GM18498 (cell line): ENCODE measurements at regions not wholly inside any gene's neighbourhood (a gene's known extent, or its start where the extent isn't known, plus 50 kb on each side); places are given as distances from the start of the nearest gene placed in this dataset.

Experiments
- ATAC-seq: cut with Tn5 transposase; IDR thresholded peaks from one replicate; pipeline ENCODE4 v1.9.1; 2021; ENCODE audit warnings: mild to moderate bottlenecking, moderate library complexity; ENCODE audit not compliant: unreplicated experiment

DNA sequence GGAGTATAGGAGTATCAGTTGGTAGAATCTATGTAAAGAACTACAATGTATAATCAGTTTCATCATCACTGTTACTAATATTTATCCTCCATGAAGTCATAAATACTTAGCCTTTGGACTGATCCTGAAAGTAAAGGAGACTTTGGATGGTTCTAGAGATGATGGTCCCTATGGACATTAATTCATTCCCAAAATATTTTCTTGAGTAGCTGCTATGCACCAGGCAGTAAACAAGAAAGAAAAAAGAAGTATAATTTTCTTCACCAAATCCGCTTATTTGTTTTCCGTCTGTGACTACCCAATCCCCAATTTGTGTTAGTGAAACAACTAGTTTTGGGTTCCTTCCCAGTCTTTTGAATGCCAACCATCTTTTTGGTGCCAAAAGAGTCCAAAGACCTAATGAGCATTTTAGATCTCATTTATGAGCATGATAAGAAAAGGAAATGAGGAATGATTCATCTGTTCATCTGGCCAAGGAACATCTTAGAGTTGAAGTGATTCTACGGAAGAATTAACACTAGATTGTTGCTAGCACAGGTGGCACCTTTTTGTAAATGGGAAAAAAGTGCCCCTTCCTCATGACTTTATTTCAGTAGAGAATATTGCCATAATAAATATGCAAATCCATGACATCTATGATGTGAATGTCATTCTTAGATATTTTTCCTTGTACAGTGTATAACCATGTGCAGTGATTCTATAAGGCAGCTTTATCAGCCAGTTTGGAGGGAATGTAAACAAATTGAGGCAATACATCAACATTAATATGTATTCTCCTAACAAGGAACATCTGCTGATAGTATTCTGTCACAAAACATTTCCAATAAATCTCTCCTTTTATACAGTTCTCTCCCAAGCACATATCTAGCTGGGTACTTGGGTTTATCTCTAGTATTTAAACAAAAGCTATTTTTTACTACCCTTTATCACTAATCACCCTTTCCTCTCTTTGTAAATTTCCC, 85.1 kb upstream of the CCDC91 start:
- no peak for ATAC-seq

GRCh38 chr12:28107679-28108078, 82.6 kb upstream of the CCDC91 start:
- no peak for ATAC-seq

DNA sequence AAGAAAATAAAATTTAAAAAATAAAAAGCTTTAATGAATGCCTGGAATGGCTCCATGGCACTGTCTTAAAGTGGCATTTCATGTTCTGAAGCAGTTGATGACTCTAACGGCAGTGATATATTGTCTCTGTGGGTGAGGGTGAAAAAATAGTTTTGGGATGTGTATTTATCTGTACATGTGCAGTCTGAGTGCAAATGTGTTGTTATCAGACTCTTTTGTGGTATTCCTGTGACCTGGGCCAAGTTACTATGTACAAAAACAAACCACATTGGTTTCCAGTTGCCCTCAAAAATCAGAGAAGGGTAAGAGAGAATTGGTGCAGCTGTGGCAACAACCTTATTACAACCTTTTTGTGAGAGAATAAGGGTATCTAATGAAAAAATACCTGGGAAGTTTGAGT, 81.7 kb upstream of the CCDC91 start:
- ATAC-seq, result no peak

DNA sequence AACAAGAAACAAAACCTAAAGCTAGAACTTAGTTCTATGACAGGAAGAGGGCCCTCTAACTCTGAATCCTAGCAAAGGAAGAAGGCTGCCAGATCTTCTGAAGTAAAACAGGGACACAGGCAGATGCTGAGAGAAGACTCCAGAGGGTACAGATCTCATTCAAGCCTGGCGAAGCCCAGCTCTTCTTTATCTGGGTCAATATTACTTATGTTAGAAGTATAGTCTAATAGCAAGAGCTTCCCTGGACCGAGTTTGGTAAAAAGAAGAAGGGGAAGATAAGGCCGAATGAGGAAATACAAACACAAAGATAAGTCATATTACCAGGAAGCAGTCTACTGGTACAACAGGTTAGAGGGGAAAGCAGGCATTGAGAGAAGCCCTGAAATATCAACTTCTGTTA, 79.9 kb upstream of the CCDC91 start:
- no peak for ATAC-seq

- ATAC-seq, result no peak
Measured at GRCh38 chr12:28114488-28114887, 75.8 kb upstream of the CCDC91 start.

DNA sequence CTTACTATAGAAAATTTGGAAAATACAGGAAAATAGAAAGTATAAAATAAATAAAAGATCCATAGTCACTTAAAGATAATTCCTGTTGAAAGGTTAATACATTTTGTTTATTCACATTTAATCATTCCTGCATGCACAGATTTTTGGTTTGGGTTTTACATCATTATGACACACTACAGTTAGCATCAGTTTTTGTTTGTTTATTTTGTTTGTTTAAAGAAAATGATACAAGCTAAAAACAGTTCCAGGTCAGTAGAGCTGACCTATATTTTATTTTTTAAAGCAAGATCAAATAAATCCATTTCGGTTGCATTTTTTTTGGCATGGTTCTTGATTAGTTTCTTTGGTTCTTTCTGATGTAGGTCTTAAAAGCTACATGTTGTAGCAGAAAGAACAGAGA, 68.8 kb upstream of the CCDC91 start:
- no peak for ATAC-seq

DNA sequence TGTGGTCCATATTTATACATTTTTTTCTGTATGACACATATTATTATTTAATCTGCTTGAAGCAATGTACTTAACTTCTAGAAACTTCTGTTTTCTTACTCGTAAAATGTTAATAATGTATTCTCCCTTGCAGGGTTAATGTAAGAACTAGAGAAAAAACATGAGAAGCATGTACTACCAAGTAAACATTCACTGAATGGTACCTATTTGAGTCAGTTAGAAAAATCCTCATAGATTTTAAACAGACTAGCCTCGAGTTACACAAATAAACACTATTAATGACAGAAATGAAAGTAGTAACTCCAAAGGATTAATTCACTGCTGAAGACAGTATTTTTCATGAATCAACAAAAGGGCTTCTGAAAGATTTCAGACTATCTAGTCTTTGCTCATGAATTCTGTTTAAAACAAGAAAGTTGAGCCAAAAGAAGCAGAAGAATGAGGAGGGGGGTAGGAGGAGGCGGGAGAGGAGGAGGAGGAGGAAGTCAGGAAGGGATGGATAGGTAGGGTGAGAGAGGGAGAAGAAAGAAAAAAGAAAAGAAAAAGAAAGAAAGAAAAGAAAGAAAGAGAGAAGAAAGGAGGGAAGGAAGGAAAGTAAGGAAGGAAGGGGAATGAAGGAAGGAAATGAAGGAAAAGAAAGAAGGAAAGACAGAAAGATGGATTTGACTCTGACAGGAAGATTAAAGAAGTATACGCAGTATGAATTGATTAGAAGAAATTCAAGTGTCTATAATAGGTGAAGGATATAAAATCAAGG, 68.2 kb upstream of the CCDC91 start:
- ATAC-seq, result no peak

GRCh38 chr12:28122756-28123155, 67.5 kb upstream of the CCDC91 start:
- ATAC-seq, result no peak

DNA sequence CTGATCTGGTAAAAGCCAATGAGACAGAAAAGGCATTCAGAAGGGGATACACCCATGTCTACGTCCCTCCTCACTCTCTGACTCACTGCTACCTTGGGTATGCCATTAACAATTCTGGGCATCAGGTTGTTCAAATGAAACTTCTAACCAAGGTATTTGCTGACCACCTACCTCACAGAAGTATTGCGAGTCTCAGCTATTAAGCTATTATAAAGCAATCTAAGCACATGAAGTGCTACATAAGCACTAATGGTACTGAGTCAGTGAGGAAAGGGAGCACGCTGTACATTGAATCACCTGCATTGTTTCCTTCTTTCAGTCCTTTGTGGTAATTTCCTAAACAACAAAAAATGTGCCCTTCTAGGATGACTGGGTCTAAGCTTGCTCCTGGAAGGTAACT, 62.8 kb upstream of the CCDC91 start:
- no peak for ATAC-seq

- ATAC-seq, result no peak
Measured at GRCh38 chr12:28129031-28129430, 61.2 kb upstream of the CCDC91 start.

DNA sequence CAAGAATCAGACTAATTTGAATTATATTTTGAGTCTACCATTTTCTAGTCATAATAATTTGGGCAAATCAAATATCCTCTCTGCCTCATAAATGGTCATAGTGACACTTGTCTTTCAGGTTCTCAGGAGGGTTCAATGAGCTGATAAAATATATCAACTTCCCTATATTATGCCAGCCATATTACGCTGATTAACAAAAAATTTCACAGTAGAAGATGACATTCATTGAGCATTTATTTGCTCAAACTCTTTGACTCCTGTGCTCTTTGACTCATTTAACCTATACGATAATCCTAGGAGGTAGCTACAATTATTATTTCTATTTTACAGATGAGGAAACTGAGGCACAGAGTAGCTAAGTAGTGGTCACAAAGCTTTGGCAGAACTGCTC, 60.0 kb upstream of the CCDC91 start:
- no peak for ATAC-seq

DNA sequence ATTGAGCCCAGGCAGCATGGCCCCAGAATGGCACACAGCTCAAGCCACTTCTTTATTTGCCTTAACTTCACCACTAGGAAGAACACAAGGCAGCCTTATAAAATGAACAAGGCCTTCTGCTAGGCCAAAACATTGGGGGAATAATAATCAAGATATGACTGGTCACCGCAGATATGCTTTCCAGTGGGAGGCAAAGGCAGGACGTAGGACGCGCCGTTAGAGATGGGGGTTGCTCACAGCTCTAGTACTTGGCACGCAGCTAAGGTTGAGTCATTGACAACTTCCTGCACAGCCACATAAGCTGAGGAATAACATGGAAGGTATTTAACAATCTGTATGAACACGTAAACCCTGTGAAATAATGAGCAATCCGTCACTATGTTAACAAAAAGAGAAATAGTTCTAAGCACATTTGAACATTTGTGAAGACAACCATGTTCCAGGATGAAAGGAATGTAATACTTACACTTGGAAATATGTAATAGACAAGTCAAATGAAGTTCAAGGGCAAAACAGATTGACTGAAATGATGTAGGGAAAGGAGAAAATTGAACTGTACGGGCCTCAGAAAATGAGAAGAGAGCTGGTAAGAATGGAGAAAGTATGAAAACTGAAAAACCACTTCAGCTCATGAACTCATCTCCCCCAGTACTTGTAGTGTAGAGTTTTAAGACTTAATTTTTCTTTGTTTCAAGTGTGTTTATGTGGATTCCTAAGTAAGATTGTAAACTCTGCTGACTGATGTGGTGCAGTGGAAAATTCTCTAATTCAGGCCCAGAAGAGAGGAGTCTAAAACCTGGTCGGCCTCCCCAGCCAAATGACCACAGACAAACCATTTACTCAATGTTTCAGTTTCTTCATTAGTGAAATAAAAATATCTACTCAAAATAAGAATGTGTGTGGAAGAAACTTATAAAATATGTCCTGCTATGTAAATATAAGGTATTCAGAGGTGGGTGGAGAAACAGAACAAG, 59.3 kb upstream of the CCDC91 start:
- no peak for ATAC-seq

DNA sequence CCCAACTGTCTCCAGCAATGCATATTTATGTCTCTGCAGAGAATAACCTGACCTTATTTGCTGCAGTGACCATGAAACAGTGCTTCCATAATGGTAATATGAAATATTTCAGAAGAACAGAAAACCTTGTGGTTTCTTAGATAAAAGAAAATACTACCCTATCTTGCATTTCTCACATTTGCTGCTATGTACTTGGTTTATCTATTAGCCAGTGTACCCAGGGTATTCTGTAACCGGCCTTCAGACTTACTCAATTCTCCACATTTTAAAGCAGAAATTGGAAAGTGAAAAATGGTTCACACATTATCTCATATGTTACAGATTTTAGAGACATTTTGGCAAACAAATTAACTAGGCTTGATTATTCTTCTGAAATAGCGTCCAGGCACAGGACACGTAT, 57.9 kb upstream of the CCDC91 start:
- no peak for ATAC-seq

DNA sequence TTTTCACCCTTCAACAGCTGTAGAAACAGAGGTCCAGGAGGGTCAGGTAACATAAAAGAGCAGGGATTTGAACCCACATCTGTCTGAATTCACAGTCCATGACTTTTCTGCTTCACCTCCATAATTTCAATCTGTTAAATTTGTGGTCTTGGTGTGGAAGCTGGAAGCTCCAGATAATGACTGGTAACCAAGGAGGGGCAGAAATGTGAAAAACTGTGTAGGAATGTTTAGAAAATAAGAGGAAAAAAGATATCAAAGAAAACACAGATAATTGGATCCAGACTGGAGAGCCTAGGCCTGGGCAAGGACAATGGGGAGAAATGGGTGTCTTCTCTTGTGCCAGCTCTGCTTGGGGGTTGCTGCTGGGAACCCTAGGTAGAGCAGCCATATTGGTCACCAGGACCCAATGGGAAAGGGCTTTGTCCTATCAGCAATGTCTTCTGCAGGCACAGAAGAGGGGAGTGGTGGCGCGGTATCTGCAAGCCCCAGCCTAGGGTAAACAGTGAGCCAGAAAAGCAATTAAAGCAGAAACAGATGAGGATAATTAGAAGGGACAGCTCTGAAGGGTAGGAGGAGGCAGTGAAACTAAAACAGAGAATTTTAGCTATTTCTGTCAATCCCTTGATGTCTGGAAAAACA, 54.3 kb upstream of the CCDC91 start:
- ATAC-seq, result no peak

DNA sequence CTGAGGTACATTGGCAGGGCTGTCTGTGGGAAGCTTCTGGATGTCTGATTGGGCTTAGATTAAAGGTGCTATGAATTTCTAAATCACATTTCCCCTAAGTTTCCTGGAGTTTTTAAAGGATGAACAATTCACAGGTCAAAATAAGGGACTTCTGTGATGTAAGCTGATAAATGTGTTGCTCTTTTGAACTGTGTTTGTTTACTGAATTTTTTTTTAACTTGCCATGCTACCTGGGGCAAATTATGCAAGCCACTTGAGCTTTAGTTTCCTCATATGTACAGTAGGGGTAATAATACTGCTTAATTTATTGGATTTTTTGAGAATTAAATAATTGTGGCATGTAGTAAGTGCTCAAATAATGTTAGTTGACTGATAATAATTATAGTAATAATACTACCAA, 52.8 kb upstream of the CCDC91 start:
- no peak for ATAC-seq

DNA sequence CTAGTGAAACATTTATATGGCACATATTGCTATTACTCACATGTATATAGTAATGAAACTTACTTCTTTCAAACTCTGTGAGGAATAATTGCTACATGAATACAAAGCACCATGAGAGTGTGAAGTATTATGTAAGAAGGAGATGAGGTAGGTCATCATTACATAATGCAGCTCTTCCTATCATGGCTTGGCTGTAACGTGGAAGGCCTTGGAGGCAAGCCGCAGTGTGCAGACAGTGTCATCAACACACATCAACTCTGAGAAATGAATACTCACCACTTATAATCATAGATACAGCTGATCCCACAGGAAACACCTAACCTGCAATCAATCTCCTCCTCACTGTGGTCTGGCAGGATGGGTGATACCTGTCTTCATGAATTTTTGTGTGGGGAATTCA, 49.9 kb upstream of the CCDC91 start:
- no peak for ATAC-seq
